ENCODE measurements at regions not wholly inside any gene's neighbourhood (a gene's known extent, or its start where the extent isn't known, plus 50 kb on each side); places are given as distances from the start of the nearest gene placed in this dataset.

DNA sequence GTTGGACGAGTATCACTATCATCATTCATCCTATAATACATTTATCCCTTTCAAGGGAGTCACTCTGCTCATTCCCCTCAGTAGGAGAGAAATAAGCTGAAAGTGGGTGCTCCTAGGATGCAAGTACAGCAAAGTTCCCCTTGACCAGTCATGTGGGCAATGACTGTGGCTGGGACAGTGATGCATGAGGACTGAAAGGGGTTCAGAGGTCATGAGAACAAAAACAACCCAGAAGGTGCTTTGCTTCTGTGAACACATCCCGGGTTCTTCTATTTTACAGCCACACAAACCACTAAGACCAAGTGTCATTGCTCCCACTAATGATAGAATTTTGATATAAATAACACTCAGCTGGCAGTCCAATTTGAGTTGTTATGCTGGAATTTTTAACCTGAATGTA, 177.8 kb upstream of the ADCY2 start:
- TF ChIP-seq CTCF (IDR thresholded peaks at IDR 0.05) (no peak), POLR2A (IDR thresholded peaks at IDR 0.05) (no peak)
